ENCODE measurements at regions not wholly inside any gene's neighbourhood (a gene's known extent, or its start where the extent isn't known, plus 50 kb on each side); places are given as distances from the start of the nearest gene placed in this dataset.
"Not testable (repeated sequence)": the region's sequence is repeated elsewhere in the genome, so short reads cannot be mapped to it uniquely, and the experiment has no call there.

GRCh38 chr1:234826352-234826751 is 216.4 kb upstream of the IRF2BP2 start:
- no peak for DNase-seq (ENCODE audit: low read depth, low spot score)
- CTCF ChIA-PET, result interaction anchor here (0.7 kb wide), 1 partner anchor 12 kb away, joined by 3 read pairs; no protein-coding TSS in a partner anchor
- Histone ChIP-seq H3K9me3 (ENCODE audit: control insufficient read depth, insufficient read depth, low read length) (no peaks in the 10 kb centered on the region; the same call in 1 of the 2 replicates), H3K27me3 (ENCODE audit: control insufficient read depth, insufficient read depth, low read length) (no peaks in the 10 kb centered on the region), H3K27ac (ENCODE audit: low read depth, low read length) (no peak overlapping the region), H3K4me3 (ENCODE audit: low read depth, low read length) (no peak overlapping the region)
- POLR2A ChIA-PET, result no interaction called here
- TF ChIP-seq CTCF (IDR thresholded peaks at IDR 0.05; ENCODE audit: low read depth, low read length), result no peak

- Histone ChIP-seq H3K4me3 (ENCODE audit: low read depth, low read length) (no peak overlapping the region), H3K27me3 (ENCODE audit: control insufficient read depth, insufficient read depth, low read length) (no peaks in the 10 kb centered on the region), H3K27ac (ENCODE audit: low read depth, low read length) (no peak overlapping the region), H3K9me3 (ENCODE audit: control insufficient read depth, insufficient read depth, low read length) (no peaks in the 10 kb centered on the region; the same call in 1 of the 2 replicates)
- no peak for DNase-seq (ENCODE audit: low read depth, low spot score)
- TF ChIP-seq CTCF (IDR thresholded peaks at IDR 0.05; ENCODE audit: low read depth, low read length), result no peak
- CTCF ChIA-PET, result no interaction called here
- POLR2A ChIA-PET, result no interaction called here
Observed at GRCh38 chr1:234825498-234826165, 215.7 kb upstream of the IRF2BP2 start.

- H3K4me3 ChIP-seq (ENCODE audit: low read depth, low read length); H3K27me3 ChIP-seq (ENCODE audit: control insufficient read depth, insufficient read depth, low read length); DNase-seq (ENCODE audit: low read depth, low spot score); H3K9me3 ChIP-seq (ENCODE audit: control insufficient read depth, insufficient read depth, low read length); CTCF ChIA-PET; POLR2A ChIA-PET; H3K27ac ChIP-seq (ENCODE audit: low read depth, low read length): not testable (repeated sequence)
Observed at GRCh38 chr1:234824836-234825235, 214.9 kb upstream of the IRF2BP2 start.

GRCh38 chr1:234823191-234824176 is 213.5 kb upstream of the IRF2BP2 start:
- ChIA-PET POLR2A (no interaction called here), CTCF (interaction anchor here (0.6 kb wide), 1 partner anchor 342 kb away, joined by 5 read pairs; no protein-coding TSS in a partner anchor)
- DNase-seq (ENCODE audit: low read depth, low spot score), result no peak
- TF ChIP-seq CTCF (IDR thresholded peaks at IDR 0.05; ENCODE audit: low read depth, low read length), result no peak
- no peaks in the 10 kb centered on the region for H3K27me3 ChIP-seq (ENCODE audit: control insufficient read depth, insufficient read depth, low read length)
- H3K9me3 ChIP-seq (ENCODE audit: control insufficient read depth, insufficient read depth, low read length), result no peaks in the 10 kb centered on the region
- H3K4me3 ChIP-seq (ENCODE audit: low read depth, low read length), result no peak overlapping the region
- no peak overlapping the region for H3K27ac ChIP-seq (ENCODE audit: low read depth, low read length)

- Histone ChIP-seq H3K4me3 (ENCODE audit: low read depth, low read length) (no peak overlapping the region), H3K9me3 (ENCODE audit: control insufficient read depth, insufficient read depth, low read length) (no peaks in the 10 kb centered on the region), H3K27me3 (ENCODE audit: control insufficient read depth, insufficient read depth, low read length) (no peaks in the 10 kb centered on the region), H3K27ac (ENCODE audit: low read depth, low read length) (no peak overlapping the region)
- ChIA-PET POLR2A (no interaction called here), CTCF (interaction anchor here (0.6 kb wide), 1 partner anchor 258 kb away, joined by 3 read pairs; no protein-coding TSS in a partner anchor)
- no peak for TF ChIP-seq CTCF (IDR thresholded peaks at IDR 0.05; ENCODE audit: low read depth, low read length)
- no peak for DNase-seq (ENCODE audit: low read depth, low spot score)
Observed at GRCh38 chr1:234821840-234822239, 211.9 kb upstream of the IRF2BP2 start.

Data from AG04450 (cell line).